ENCODE measurements at regions not wholly inside any gene's neighbourhood (a gene's known extent, or its start where the extent isn't known, plus 50 kb on each side); places are given as distances from the start of the nearest gene placed in this dataset.

- no peak for TF ChIP-seq POLR2A (IDR thresholded peaks at IDR 0.05)
- no peak for TF ChIP-seq CTCF (IDR thresholded peaks at IDR 0.05)
Measured at GRCh38 chr2:65820454-65820853, 388.1 kb upstream of the SPRED2 start.

All from Peyer's patch (tissue), 4 donors.